ENCODE measurements at regions not wholly inside any gene's neighbourhood (a gene's known extent, or its start where the extent isn't known, plus 50 kb on each side); places are given as distances from the start of the nearest gene placed in this dataset.
"Not testable (repeated sequence)": the region's sequence is repeated elsewhere in the genome, so short reads cannot be mapped to it uniquely, and the experiment has no call there.

DNA sequence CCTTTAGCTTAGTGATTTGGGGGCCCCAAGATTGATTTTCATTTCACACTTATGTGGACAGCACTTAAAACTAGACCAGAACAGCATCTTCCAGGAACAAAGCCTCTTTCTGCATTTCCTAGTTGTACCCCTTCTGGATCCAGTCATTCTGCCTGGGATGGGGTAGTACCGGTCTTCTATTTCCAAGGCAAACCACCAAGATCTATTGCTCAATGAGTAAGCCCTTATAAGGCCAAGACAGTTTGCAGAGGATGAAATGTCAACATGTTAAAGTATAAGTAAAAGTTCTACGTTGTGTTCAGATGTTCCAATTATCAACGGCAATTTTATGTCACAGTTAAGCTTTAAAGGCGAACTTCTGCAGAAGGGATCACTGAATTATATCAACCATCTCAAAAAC lies 106.9 kb upstream of the ZNF746 start:
- DNase-seq (ENCODE audit: low read depth): no peak

DNA sequence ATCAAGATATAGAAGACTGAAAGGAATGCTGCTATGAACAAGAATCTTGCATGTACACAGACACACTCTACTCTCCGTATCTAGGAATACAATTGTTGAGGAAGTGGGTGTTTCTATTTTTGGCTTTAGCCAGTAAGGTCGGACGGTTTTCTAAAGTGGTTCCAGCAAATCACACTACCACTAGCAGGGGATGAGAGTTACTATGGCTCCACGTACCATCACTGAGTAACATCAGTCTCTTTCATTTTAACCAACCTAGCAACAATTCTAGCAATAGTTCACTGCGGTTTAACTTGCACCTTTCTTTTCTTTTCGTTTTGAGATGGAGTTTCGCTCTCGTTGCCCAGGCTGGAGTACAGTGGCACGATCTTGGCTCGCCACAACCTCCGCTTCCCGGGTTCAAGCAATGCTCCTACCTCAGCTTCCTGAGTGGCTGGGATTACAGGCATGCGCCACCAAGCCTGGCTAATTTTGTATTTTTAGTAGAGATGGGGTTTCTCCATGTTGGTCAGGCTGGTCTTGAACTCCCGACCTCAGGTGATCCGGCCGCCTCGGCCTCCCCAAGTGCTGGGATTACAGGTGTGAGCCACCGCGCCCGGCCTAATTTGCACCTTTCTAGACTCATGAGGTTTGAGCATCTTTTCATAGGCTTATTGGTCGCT lies 103.2 kb upstream of the ZNF746 start:
- DNase-seq (ENCODE audit: low read depth): not testable (repeated sequence)

DNA sequence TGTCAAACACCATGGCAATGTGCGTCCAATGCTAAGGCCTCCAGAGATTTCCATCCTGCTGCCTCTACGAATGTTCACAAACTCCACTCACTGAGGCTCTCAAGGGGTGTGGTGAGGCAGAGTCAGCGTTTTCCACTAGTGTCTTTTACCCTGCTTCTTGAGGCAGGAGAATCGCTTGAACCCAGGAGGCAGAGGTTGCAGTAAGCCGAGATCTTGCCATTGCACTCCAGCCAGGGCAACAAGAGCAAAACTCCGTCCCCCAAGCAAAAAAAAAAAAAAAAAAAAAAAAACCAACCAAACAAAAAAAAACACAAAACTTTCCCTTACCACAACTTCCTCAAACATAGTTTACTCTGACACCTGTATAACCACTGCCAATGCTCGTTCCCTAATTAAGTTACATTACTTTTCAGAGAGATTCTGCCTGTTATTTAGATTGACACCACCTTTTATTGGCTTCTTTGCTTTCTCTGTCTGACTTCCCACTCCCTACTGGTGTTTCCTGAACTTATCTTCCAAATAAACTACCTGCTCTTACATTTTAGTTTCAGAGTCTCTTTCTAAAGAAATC lies 102.1 kb upstream of the ZNF746 start:
- no peak for DNase-seq (ENCODE audit: low read depth)

DNA sequence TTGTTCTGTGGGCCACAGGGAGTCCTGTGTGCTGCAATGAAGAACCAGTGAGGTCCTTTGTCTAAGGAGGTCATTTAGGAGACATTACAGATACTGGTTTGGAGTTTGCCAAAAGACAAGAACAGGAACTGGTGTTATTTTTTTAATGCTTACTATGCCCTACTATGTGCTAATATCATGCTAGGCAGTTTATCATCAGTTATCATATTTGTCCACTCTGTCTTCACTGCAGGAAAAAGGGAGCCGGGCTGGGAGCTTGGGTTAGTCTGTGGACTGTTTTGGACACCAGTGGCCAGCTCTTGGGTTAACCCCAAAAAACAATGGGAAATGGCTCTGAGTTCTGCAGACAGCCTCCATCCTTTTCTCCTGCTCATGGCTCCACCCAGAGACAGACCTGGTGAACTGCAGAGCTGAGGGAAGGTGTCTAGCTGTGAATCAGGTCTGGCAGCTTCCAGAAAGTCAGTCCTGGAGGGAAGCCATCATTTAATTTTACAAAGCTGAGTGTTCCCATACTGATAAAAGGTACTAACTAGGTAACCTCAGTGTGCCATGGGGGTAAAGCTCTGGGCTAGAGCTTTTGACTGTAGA lies 101.2 kb upstream of the ZNF746 start:
- DNase-seq (ENCODE audit: low read depth): peak; percentile 32

DNA sequence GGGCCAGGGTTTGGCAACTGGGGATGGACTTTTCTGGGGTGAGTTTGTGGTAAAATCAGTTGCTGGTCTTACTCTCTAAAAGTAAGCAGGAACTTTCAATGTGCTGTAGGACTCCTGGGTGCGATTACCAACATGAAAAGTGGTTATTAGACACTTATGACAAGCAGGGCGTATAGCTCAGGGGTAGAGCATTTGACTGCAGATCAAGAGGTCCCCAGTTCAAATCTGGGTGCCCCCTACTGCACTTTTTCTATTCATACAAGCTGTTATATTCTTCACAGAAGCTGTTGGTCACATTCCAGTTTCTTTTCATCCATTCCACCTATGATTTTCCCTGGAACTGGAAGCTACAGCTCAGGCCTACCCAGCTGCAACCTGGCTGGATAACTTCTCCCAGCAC lies 100.2 kb upstream of the ZNF746 start:
- not testable (repeated sequence) for DNase-seq (ENCODE audit: low read depth)

DNA sequence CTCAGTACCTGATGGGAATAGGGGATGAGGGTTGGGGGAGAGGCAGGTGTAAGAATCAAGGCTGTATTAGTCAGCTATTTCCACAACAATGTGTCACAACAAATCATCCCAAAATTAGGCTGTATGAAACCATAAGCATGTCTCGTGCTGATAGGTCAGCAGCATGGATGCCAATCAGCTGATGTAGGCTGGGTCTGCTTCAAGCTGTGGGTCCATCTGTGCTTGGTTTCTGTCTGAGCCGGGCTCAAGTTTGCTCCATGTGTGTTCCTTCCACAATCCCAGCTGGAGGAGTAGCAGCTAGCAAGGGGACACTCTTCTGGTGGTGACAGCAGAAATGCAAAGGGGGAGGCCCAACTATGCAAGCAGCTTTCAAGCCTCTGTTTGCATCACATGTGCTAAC lies 97.9 kb upstream of the ZNF746 start:
- DNase-seq (ENCODE audit: low read depth): no peak

DNA sequence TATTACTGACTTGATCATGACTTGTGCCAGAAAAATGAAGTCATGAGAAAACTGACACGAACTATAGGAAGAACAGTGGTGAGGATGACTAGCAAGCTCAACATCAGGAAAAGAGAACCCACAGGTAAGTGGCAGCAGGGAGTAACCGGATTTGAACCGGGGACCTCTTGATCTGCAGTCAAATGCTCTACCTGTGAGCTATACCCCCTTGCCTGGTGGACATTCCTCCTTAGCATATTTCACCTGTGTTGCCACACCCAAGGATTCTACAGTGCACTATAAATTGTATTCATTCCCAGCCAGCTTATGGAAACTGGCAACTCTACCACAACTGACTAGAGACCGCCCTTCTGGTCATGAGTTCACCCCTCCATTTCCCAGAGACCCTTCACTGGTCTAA lies 97.5 kb upstream of the ZNF746 start:
- DNase-seq (ENCODE audit: low read depth): no peak

DNA sequence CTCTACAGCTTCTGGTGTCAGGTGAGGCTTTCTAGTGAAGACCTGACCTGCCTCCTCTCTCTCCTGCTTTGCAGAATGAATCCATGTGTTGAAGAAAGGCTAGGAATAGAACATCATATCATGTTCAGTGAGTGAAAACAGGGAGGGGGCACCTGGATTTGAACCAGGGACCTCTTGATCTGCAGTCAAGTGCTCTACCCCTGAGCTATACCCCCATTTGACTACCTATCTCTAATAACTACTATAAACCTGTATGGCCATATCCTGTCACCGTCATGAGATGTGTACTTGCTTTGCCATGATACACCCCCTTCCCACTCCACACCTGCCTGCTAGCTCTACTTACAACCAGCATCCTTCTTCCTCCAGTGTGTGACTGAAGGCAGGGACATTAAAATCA lies 91.3 kb upstream of the ZNF746 start:
- DNase-seq (ENCODE audit: low read depth): no peak

DNA sequence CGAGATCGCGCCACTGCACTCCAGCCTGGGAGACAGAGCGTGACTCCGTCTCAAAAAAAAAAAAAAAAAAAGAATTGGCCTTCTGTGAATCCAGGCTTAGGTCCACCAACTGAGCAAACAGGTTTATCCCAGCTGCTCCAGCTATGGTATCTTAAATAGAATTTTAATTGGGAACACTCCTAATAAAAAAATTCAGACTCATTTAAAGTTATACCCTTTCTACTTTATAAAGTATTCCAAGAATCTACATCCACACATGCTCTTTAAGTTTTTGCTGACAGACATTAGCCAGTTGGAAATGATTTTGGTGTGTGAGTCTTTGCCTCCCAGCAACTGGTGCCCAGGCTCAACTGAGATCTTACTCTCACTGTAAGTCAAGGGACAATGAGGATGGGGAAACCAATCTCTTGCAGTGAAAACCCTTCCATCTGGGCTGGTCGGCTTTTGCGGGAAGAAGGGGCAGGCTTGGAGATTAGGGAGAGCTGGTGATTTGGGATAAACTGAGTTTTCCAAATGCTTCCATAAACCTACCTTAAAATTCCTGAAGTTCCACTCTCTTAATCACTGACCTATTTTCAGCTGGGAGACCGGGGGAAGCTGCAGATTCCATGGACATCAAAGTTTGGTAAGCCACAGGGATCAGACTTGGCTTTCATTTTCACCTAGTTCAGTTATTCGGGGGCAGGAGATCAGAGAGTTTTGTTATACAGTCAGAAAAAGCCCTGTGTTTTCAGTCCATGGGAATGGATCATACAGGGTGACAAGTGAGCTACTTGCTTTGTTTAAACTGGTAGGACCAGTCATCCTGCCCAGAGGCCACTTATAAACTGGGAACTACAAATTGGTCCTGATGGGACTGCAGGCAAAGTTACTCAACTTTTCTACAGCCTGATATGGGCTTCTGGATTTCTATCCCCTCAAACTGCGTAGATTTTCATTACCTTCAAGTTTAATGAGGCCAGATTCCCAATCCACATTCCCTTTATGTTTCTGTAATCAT lies 89.3 kb upstream of the ZNF746 start:
- no peak for DNase-seq (ENCODE audit: low read depth)

DNA sequence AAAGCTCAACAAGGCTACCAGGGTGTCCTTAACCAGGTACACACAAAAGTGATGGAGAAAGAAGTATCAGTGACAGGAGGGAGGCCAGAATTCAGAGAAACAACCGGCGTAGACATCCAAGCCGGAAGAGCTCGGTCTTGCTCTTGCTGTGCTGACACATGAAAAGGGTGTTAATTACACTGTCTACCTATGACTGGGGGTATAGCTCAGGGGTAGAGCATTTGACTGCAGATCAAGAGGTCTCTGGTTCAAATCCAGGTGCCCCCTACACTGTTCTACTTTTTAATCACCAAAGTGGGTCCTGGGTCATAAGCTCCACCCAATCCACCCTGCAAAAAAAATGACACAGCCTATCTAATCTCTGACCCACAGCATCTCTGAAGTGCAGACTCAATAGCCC lies 86.9 kb upstream of the ZNF746 start:
- no peak for DNase-seq (ENCODE audit: low read depth)

DNA sequence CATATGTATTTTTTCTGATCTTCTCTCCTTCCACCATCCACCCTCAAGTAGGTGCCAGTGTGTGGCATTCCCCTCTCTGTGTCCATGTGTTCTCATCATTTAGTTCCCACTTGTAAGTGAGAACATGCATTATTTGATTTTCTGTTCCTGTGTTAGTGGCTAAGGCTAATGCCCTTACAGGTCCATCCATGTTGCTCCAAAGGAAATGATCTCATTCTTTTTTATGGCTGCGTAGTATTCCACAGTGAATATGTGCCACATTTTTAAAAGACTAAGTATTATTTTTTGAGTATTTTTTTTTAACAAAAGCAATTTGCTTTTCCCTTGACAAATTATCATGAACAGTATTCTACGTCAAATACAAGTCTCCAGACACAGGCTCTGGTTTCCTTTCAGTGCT lies 86.4 kb upstream of the ZNF746 start:
- no peak for DNase-seq (ENCODE audit: low read depth)

DNA sequence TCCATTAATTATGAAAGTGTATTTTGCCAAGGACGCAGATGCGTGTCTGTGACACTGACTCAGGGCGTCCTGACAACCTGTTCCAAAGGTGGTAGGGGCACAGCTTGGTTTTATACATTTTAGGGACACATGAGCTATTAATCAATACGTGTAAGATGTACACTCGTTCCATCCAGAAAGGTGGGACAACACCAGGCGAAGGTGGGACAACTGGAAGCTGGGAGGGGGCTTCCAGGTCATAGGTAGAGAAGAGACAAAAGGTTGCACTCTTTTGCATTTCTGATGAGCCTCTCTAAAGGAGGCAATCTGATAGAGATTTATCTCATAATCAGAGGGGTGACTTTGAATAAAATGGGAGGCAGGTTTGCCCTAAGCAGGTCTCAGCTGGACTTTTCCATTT lies 82.7 kb upstream of the ZNF746 start:
- DNase-seq (ENCODE audit: low read depth): no peak

DNA sequence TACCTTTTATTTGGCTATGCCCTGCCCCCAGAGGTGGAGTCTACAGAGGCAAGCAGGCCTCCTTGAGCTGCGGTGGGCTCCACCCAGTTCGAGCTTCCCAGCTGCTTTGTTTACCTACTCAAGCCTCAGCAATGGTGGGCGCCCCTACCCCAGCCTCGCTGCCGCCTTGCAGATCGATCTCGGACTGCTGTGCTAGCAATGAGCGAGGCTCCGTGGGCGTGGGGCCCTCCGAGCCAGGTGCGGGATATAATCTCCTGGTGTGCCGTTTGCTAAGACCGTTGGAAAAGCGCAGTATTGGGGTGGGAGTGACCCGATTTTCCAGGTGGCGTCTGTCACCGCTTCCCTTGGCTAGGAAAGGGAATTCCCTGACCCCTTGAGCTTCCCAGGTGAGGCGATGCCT lies 81.8 kb upstream of the ZNF746 start:
- DNase-seq (ENCODE audit: low read depth): not testable (repeated sequence)

DNA sequence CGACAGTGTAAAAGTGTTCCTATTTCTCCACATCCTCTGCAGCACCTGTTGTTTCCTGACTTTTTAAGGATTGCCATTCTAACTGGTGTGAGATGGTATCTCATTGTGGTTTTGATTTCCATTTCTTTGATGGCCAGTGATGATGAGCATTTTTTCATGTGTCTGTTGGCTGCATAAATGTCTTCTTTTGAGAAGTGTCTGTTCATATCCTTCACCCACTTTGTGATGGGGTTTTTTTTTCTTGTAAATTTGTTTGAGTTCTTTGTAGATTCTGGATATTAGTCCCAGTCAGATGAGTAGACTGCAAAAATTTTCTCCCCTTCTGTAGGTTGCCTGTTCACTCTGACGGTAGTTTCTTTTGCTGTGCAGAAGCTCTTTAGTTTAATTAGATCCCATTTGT lies 76.8 kb upstream of the ZNF746 start:
- not testable (repeated sequence) for DNase-seq (ENCODE audit: low read depth)

DNA sequence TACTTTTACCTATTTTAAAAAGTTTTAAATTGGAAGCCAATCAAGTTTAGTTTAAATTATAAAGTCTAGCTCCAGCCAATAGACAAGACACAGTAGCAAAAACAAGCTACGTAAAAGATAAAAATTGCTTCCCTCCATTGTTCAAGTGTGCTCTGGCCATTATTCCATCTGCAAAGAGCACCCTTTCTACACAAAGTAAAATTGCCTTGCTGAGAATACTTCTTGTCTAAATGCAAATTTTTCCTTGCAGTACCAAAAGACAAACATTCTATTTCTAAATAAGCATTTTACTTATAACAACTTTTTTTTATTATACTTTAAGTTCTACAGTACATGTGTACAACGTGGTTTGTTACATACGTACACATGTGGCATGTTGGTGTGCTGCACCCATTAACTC lies 75.9 kb upstream of the ZNF746 start:
- DNase-seq (ENCODE audit: low read depth): peak; percentile 13

DNA sequence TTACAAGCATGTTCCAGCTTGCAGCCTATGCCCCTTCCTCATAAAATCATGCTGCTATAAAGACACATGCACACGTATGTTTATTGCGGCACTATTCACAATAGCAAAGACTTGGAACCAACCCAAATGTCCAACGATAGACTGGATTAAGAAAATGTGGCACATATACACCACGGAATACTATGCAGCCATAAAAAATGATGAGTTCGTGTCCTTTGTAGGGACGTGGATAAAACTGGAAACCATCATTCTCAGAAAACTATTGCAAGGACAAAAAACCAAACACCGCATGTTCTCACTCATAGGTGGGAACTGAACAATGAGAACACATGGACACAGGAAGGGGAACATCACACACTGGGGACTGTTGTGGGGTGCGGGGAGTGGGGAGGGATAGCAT lies 75.3 kb upstream of the ZNF746 start:
- DNase-seq (ENCODE audit: low read depth): not testable (repeated sequence)

DNA sequence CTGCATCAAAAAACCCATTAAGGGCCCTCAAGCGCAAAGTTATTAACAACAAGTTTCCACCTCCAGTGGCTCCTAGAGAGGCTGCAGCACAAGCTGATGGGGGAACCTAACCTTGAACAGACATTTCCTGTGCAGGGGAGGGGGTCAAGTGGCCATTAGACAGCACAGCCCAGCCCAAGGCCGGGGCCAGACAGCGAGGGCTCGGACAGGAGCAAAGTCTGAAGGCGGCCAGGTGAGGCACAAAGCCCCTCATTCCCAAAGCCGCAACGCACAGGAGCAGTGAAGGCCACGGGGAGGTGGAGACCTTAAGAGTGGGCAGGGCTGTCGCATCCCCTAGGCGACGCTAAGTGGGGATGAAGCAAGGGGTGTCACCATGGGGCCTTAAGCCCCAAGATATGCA lies 73.2 kb upstream of the ZNF746 start:
- DNase-seq (ENCODE audit: low read depth): no peak

DNA sequence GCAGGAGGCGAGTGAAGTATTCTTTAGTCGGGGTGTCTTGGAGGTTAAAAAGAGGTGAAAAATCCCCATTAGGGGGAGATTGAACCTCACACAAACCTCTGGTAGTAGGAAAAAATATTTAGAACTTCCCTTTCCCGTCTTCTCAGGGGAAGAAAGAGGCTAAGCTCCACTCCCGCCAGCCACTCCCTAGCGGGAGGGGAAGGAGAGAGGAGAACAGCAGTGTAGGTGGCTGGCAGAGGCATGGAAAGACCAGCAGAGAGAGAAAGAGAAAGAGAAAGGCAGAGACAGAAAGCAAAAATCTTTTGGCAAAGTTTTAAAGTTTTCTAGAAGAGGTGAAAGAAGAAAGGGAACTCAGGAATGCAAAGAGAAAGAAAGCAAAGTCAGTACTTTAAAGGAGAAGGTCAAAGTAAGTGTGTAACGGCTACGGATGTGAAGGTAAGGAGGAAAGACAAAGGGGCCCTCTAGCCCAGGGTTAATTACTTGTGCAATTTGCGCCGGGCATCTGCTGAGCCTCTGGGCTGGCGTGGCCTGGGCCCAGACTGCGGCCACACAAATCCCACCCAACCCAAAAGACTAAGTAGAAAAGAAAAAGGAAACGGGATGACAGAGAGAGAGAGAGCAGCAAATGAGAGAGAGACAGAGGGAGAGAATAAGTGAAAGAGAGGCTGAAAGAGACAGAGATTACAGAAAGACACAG lies 72.3 kb upstream of the ZNF746 start:
- no peak for DNase-seq (ENCODE audit: low read depth)

DNA sequence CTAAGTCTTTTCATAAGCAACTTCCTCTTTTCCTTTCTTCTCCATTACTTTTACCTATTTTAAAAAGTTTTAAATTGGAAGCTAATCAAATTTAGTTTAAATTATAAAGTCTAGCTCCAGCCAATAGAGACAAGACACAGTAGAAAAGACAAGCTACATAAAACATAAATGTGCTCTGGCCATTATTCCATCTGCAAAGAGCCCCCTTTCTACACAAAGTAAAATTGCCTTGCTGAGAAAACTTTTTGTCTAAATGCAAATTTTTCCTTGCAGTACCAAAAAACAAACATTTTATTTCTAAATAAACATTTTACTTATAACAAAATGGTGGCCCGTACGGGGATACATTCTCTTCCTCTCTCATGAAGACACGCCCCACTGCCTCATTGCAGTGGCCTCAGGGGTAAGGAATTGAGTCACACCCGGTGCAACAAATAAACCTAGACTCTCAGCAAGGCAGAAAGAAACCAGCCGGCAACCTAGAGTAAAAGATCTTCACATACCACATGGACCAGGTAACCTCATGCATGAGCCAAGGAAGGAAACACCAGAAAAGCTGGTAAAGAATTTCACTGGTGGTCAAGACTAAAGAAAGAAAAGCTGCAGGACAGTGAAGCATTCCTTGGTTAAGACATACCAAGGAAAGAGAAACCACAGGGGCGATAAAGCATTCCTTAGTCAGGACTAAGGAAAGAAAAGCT lies 71.6 kb upstream of the ZNF746 start:
- DNase-seq (ENCODE audit: low read depth): peak; percentile 28

DNA sequence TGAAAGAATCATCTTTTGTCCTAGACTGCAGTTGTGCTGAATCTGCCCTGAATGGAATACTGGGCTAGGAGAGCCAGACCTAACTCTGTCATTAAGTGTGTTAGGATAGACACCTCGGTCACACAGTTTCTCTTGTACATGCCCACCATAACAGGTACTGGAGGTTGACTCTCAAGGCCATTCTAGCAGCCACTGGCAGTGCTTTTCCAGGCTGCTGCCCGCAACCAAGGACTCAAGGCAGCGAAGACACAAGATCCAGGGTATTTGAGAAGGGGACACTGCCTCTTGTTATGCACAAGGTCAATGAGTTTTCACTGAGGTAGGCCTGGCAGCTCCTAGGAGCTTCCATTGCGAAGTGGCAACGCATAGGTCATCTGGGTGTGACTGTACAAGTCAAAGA lies 70.6 kb upstream of the ZNF746 start:
- DNase-seq (ENCODE audit: low read depth): no peak

DNA sequence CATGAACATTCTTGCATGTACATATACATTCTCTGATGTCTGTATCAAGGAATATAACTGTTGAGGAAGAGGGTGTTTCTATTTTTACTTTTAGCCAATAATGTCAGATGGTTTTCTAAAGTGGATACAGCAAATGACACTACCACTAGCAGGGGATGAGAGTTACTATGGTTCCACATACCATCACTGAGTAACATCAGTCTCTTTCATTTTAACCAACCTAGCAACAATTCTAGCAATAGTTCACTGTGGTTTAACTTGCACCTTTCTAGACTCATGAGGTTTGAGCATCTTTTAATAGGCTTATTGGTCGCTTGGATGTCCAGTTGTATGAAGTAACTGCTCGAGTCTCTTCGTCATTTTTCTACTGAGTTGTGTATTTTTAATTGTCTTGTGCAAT lies 68.5 kb upstream of the ZNF746 start:
- no peak for DNase-seq (ENCODE audit: low read depth)

DNA sequence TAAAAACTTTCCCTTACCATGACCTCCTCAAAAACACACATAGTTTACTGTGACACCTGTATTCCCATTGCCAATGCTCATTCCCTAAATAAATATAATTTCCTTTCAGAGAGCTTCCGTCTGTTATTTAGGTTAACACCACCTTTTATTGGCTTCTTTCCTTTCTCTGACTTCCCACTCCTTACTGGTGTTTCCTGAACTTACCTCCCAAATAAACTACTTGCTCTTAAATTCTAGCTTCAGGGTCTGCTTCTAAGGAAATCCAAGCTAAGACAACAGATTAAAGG lies 67.4 kb upstream of the ZNF746 start:
- no peak for DNase-seq (ENCODE audit: low read depth)

All from renal cortical epithelial cell (primary cell).